Neural progenitor cell (in vitro differentiated cells): ENCODE measurements at regions not wholly inside any gene's neighbourhood (a gene's known extent, or its start where the extent isn't known, plus 50 kb on each side); places are given as distances from the start of the nearest gene placed in this dataset.
A peak's percentile ranks its signal among the peaks of the same experiment; 100 is the strongest.

ENCODE experiments used
- DNase-seq: peaks from one replicate; pipeline ENCODE4 v3.0.0-alpha.2; 2016; ENCODE audit warnings: low spot score
- H2AFZ ChIP-seq: fragments of 200-600 bp; sonication (generic); replicated peaks from 2 replicates; pipeline ENCODE4 v1.6.1; 2016; ENCODE audit warnings: antibody characterized with exemption
- H3F3A ChIP-seq: fragments of 200-600 bp; sonication (generic); 2 replicates; pipeline ENCODE4 v1.6.1; 2016; ENCODE audit warnings: antibody characterized with exemption, low read depth
- H3K27ac ChIP-seq: fragments of 200-600 bp; sonication (generic); 2 replicates; pipeline ENCODE4 v1.5.1; 2016; ENCODE audit warnings: mild to moderate bottlenecking
- H3K27me3 ChIP-seq: fragments of 200-600 bp; sonication (generic); 2 replicates; pipeline ENCODE4 v1.6.1; 2016; ENCODE audit warnings: mild to moderate bottlenecking, moderate library complexity
- H3K36me3 ChIP-seq: fragments of 200-600 bp; sonication (generic); 2 replicates; pipeline ENCODE4 v1.5.1; 2016
- H3K4me1 ChIP-seq: fragments of 200-600 bp; sonication (generic); 2 replicates; pipeline ENCODE4 v1.6.1; 2016; ENCODE audit warnings: mixed run types
- H3K4me2 ChIP-seq: fragments of 200-600 bp; sonication (generic); 2 replicates; pipeline ENCODE4 v1.6.1; 2016
- H3K4me3 ChIP-seq: fragments of 200-600 bp; sonication (generic); 2 replicates; pipeline ENCODE4 v1.5.1; 2016
- H3K79me2 ChIP-seq: fragments of 200-600 bp; sonication (generic); 2 replicates; pipeline ENCODE4 v1.6.1; 2016; ENCODE audit warnings: low read depth
- H3K9ac ChIP-seq: fragments of 200-600 bp; sonication (generic); 2 replicates; pipeline ENCODE4 v1.6.1; 2016
- H3K9me3 ChIP-seq: fragments of 200-600 bp; sonication (generic); 2 replicates; pipeline ENCODE4 v1.5.1; 2016; ENCODE audit warnings: low read depth
- H4K20me1 ChIP-seq: fragments of 200-600 bp; sonication (generic); 2 replicates; pipeline ENCODE4 v1.6.1; 2016; ENCODE audit warnings: low read depth
- H3K27ac Mint-ChIP-seq: 3 replicates; pipeline ENCODE4 v1.8.0; 2021; ENCODE audit warnings: mixed read lengths
- H3K27me3 Mint-ChIP-seq: 2 replicates; pipeline ENCODE4 v1.8.0; 2022; ENCODE audit warnings: low read depth, mild to moderate bottlenecking, inconsistent platforms, moderate library complexity, mixed read lengths; ENCODE audit not compliant: insufficient read depth
- H3K36me3 Mint-ChIP-seq: 3 replicates; pipeline ENCODE4 v1.8.0; 2021; ENCODE audit warnings: mixed read lengths
- H3K4me1 Mint-ChIP-seq: 3 replicates; pipeline ENCODE4 v1.8.0; 2021; ENCODE audit warnings: mixed read lengths
- H3K4me3 Mint-ChIP-seq: 3 replicates; pipeline ENCODE4 v1.8.0; 2021; ENCODE audit warnings: mild to moderate bottlenecking, moderate library complexity, mixed read lengths
- H3K9me3 Mint-ChIP-seq: 3 replicates; pipeline ENCODE4 v1.8.0; 2020; ENCODE audit warnings: mixed read lengths
- EZH2 ChIP-seq: fragments of 200-600 bp; sonication (generic); IDR thresholded peaks from 2 replicates; pipeline ENCODE4 v1.6.1; 2017; ENCODE audit warnings: antibody characterized with exemption, mild to moderate bottlenecking, moderate library complexity
- EZH2phosphoT487 ChIP-seq: fragments of 200-600 bp; sonication (generic); IDR thresholded peaks from 2 replicates; pipeline ENCODE4 v1.6.1; 2017; ENCODE audit warnings: antibody characterized with exemption
- TF ChIP-seq, protein P1 (sequence below): fragments of 200-600 bp; sonication (generic); IDR thresholded peaks from 2 replicates; pipeline ENCODE4 v1.5.1; 2017; ENCODE audit warnings: antibody characterized with exemption, mild to moderate bottlenecking

DNA sequence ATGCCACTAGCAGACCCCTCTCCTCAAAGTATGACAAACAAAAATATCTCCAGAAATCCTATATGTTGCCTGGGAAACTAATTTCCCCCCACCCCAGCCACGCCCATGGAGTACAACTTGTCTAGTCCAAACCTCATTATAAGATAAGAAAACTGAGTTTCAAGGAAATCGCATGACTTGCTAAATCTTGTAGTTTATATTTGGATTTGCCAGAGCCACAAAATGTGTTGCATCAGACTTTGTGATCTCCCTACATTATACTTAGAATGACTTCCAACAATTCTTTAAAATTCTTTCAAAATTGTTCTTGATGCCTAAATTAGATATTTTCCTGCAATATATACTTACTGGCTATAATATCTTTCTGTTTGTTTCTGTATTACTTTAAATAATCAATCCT lies 1034.4 kb downstream of the IGSF11 start:
- H4K20me1 ChIP-seq: no peaks in the 10 kb centered on the region
- TF ChIP-seq, protein P1, sequence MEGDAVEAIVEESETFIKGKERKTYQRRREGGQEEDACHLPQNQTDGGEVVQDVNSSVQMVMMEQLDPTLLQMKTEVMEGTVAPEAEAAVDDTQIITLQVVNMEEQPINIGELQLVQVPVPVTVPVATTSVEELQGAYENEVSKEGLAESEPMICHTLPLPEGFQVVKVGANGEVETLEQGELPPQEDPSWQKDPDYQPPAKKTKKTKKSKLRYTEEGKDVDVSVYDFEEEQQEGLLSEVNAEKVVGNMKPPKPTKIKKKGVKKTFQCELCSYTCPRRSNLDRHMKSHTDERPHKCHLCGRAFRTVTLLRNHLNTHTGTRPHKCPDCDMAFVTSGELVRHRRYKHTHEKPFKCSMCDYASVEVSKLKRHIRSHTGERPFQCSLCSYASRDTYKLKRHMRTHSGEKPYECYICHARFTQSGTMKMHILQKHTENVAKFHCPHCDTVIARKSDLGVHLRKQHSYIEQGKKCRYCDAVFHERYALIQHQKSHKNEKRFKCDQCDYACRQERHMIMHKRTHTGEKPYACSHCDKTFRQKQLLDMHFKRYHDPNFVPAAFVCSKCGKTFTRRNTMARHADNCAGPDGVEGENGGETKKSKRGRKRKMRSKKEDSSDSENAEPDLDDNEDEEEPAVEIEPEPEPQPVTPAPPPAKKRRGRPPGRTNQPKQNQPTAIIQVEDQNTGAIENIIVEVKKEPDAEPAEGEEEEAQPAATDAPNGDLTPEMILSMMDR: no peak
- TF ChIP-seq EZH2 (no peak), EZH2phosphoT487 (no peak)
- no peak for DNase-seq
- Mint-ChIP-seq H3K4me3 (no peak overlapping the region), H3K9me3 (no peaks in the 10 kb centered on the region), H3K4me1 (peaks cover 2% of the 10 kb centered on the region), H3K36me3 (no peaks in the 10 kb centered on the region), H3K27me3 (no peaks in the 10 kb centered on the region), H3K27ac (no peak overlapping the region)
- no peaks in the 10 kb centered on the region for H3K9me3 ChIP-seq
- no peak overlapping the region for H3K27ac ChIP-seq
- no peaks in the 10 kb centered on the region for H3K79me2 ChIP-seq
- H3K4me1 ChIP-seq: peaks cover 4% of the 10 kb centered on the region
- no peak overlapping the region for H3K9ac ChIP-seq
- H3K4me3 ChIP-seq: no peak overlapping the region
- no peak overlapping the region for H2AFZ ChIP-seq
- H3F3A ChIP-seq: peaks cover 4% of the 10 kb centered on the region
- no peaks in the 10 kb centered on the region for H3K36me3 ChIP-seq
- no peak overlapping the region for H3K4me2 ChIP-seq
- H3K27me3 ChIP-seq: peaks cover 18% of the 10 kb centered on the region

DNA sequence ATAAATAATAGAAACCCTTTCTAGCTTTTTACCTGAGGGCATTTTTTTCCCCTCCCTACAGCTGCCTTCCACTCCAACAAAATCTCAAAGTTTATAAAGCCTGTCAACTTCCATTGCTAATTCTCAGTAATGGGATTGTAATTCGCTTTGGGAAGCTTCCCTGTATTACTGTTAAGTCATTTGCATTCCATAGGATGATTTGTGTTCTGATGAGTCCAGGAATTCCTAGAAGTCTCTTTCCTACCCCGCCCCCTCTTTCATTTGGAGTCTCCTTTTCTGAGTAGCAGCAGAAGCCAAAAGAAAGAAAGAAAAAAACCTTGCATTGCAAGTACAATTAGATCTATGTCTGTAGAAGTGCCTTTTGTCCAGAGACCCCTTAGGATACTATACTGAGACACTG lies 1033.3 kb downstream of the IGSF11 start:
- Histone ChIP-seq H3K36me3 (no peaks in the 10 kb centered on the region), H3F3A (peaks cover 4% of the 10 kb centered on the region), H3K27ac (no peak overlapping the region), H3K27me3 (peaks cover 7% of the 10 kb centered on the region), H3K9me3 (no peaks in the 10 kb centered on the region), H3K4me2 (no peak overlapping the region), H3K4me1 (peaks cover 4% of the 10 kb centered on the region), H4K20me1 (no peaks in the 10 kb centered on the region), H3K9ac (no peak overlapping the region), H3K4me3 (no peak overlapping the region), H3K79me2 (no peaks in the 10 kb centered on the region), H2AFZ (no peak overlapping the region)
- peak; percentile 9 for DNase-seq
- H3K4me3 Mint-ChIP-seq: no peak overlapping the region
- no peaks in the 10 kb centered on the region for H3K27me3 Mint-ChIP-seq
- no peak overlapping the region for H3K27ac Mint-ChIP-seq
- H3K4me1 Mint-ChIP-seq: peaks cover 2% of the 10 kb centered on the region
- peaks cover 9% of the 10 kb centered on the region for H3K9me3 Mint-ChIP-seq
- TF ChIP-seq EZH2phosphoT487 (no peak), EZH2 (no peak)
- TF ChIP-seq, protein P1: no peak
- H3K36me3 Mint-ChIP-seq: no peaks in the 10 kb centered on the region

DNA sequence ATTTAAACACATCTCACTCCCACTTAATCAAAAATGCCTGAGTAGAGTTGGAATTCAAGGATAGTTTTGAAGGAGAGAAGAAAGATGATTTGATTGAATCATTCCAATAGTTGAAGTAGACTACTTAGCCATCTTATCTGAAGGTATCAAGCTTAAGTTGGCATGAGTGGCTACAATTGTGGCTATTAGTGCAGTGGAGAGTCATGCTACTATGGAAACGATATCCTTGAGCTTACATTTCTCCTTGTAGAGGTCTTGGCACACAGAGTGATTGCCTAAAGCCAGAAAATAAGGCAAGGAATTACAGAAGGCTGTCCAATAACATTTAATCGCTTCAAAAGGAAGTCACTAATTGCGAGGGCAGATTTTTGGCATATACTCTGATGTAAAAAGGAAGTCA lies 1022.7 kb downstream of the IGSF11 start:
- no peaks in the 10 kb centered on the region for H3K27me3 ChIP-seq
- H3K4me2 ChIP-seq: no peak overlapping the region
- no peaks in the 10 kb centered on the region for H3K9me3 ChIP-seq
- H3K4me3 Mint-ChIP-seq: no peak overlapping the region
- no peaks in the 10 kb centered on the region for H4K20me1 ChIP-seq
- H3F3A ChIP-seq: no peaks in the 10 kb centered on the region
- no peak for DNase-seq
- no peaks in the 10 kb centered on the region for H3K4me1 ChIP-seq
- no peak overlapping the region for H2AFZ ChIP-seq
- no peak overlapping the region for H3K9ac ChIP-seq
- H3K4me1 Mint-ChIP-seq: peaks cover 17% of the 10 kb centered on the region
- no peaks in the 10 kb centered on the region for H3K27me3 Mint-ChIP-seq
- peaks cover 15% of the 10 kb centered on the region for H3K9me3 Mint-ChIP-seq
- H3K36me3 Mint-ChIP-seq: no peaks in the 10 kb centered on the region
- no peaks in the 10 kb centered on the region for H3K36me3 ChIP-seq
- TF ChIP-seq EZH2: no peak
- TF ChIP-seq, protein P1: no peak
- no peak for TF ChIP-seq EZH2phosphoT487
- no peak overlapping the region for H3K27ac ChIP-seq
- no peak overlapping the region for H3K4me3 ChIP-seq
- H3K27ac Mint-ChIP-seq: no peak overlapping the region
- H3K79me2 ChIP-seq: no peaks in the 10 kb centered on the region
